Stimulated activated CD4-positive, alpha-beta T cell treated with anti-CD3 and anti-CD28 coated beads, Interleukin-2, amount 100 ng/mL, for 48 hours (primary cell): ENCODE measurements at regions not wholly inside any gene's neighbourhood (a gene's known extent, or its start where the extent isn't known, plus 50 kb on each side); places are given as distances from the start of the nearest gene placed in this dataset.
"Not testable (repeated sequence)": the region's sequence is repeated elsewhere in the genome, so short reads cannot be mapped to it uniquely, and the experiment has no call there.

Experiments
- DNase-seq, 2 donors: peaks; one replicate each; pipeline ENCODE4 v3.0.0-alpha.2; 2020

DNA sequence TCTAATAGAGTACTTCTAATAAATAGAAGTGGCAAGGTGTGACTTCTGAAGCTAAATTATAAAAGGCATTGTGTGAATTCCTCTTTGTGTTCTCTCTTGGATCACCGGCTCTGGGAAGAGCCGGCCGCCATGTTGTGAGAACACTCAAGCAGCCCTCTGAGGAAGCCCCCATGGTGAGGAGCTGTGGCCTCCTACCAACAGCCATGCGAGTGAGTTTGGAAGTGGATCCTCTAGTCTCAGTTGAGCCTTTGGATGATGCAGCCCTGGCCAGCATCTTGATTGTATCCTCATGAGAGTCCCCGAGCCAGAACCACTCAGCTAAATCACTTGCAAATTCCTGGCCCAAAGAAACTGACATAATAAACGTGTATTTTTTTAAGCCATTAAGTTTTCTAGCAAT is 94.5 kb upstream of the CARD11 start:
- DNase-seq, result no peak

GRCh38 chr7:3138997-3139396 is 95.3 kb upstream of the CARD11 start:
- no peak for DNase-seq

- DNase-seq, result no peak
Observed at GRCh38 chr7:3140834-3141233, 97.2 kb upstream of the CARD11 start.

DNA sequence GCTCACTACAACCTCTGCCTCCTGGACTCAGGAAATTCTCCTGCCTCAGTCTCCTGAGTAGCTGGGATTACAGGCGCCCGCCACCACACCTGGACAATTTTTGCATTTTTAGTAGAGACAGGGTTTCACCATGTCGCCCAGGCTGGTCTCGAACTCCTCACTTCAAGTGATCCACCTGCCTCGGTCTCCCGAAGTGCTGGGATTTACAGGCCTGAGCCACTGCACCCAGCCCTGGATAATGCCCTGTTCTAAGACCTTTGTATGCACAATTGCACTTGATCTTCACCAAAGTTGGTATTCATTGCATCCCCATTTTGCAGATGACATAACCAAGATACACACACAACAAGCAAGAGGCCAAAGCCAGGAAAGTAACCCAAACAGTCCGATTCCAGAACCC is 97.7 kb upstream of the CARD11 start:
- DNase-seq, result no peak

DNA sequence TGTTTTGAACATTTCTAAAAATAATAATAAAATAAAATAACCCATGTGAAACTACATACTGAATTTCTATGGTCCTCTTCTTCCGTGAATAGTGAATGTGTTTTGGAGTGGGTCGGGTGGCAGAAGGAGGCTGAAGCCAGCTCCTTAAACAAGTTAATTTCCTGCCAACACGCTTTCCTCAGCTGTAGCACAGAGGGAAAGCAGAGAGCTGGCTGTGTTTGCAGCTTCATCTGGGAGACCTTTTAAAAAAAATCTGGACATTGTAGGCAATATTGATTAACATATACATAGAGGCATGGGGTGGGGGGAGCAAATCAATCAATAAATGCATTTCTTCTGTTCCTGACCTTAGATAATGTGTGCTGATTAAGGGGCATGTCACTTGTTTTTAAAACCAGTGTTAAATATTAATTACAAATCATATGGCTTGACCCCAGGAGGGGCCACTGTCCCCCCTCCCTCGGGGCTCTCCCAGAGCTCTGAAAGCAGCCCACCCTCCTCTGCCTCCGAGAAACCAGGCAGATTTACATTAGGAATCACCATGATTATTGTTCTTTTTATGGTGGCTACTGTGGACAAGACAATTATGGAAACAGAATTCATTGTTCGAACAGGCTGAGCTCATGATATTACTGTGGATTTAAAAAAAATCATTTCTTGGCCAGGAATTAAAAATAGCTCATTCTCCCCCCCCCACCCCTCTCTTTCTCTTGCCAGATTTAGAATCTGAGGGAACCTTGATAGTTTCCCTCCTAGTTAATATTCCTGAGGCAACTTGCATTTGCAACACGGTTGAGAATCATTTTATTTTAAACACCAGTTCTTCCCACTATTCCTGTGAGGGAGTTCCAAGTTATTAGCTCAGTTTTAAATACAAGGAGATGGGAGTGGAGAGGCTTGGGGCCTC is 100.5 kb upstream of the CARD11 start:
- no peak for DNase-seq

DNA sequence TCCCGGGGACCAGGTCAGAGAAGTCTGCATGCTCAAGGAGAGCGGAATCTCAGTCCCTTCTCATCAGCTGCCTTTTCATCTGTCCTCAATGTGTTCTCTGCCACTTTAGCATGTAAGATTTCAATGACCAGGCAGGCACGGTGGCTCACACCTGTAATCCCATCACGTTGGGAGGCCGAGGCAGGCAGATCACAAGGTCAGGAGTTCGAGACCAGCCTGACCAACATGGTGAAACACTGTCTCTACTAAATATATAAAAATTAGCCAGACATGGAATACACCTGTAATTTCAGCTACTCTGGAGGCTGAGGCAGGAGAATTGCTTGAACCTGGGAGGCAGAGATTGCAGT is 101.1 kb upstream of the CARD11 start:
- not testable (repeated sequence) for DNase-seq

DNA sequence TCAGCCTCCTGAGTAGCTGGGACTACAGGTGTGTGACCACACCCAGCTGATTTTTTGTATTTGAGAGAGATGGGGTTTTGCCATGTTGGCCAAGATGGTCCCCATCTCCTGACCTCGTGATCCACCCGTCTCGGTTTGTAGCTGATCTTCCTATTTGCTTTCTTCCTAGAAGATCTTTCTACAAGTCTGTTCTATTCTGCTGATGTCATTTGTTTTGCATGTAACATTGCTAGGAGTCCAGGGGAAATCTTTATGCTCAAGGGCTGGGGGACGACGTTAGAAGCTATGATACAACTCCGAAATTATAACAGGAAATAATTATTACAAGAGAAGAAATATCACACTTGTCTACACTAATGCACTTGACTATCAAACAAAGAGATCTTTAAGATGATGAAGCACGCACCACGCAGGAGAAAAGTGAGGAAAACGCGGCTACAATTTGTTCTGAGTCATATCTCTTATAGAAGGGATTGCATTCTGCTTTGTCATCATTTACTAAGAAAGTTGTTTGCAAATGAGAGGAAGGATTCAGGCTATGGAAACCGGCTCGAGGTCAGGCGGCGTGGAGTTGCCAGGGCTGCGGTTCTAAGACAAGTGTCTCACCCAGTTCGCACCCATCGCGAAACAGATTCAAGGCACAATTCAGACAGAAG is 103.0 kb upstream of the CARD11 start:
- no peak for DNase-seq

DNA sequence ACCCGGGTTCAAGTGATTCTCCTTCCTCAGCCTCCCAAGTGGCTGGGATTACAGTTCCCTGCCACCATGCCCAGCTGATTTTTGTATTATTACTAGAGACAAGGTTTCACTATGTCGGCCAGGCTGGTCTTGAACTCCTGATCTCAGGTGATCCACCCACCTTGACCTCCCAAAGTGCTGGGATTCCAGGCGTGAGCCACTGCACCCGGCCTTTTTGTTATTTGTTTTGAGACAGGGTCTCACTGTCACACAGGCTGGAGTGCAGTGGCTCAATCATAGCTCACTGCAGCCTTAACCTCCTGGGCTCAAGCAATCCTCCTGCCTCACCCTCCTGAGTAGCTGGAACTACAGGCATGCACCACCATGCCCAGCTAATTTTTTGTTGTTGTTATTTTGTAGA is 104.8 kb upstream of the CARD11 start:
- not testable (repeated sequence) for DNase-seq

DNA sequence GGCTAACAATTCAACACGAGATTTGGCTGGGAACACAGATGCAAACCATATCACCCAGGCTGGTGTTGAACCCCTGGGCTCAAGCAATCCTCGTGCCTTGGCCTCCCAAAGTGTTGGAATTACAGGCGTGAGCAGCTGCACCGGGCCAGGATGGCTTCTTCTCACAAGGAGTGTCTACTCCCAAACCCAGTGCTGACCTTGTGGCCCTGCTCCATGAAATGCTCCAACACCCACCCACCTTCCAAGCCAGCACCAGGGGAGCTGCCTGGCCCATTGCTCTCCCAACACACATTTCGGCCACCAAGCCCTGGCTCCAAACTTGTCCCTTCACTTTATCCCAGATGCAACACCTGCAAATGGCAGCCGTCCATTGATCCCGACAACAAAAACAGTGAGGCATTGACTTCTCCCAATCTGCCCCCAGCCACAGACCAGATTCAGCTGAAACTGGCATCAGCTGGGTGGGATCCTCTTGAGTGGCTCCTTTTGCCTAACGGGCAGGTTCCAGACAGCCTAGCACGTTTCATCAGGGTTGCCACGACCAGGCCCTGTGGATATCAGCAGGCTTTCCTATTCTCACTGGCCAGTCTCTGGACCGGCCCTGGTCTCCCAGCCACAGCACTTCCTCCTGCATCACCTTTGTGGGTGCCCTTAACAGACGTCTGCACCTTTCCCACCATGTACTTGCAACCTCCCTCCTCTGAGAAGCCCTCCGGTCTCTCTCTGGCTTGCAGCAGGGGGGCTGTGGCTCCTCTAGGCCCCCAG is 105.7 kb upstream of the CARD11 start:
- DNase-seq, result no peak

GRCh38 chr7:3150027-3150426 is 106.4 kb upstream of the CARD11 start:
- no peak for DNase-seq

GRCh38 chr7:3151784-3152183 is 108.1 kb upstream of the CARD11 start:
- DNase-seq, result no peak

DNA sequence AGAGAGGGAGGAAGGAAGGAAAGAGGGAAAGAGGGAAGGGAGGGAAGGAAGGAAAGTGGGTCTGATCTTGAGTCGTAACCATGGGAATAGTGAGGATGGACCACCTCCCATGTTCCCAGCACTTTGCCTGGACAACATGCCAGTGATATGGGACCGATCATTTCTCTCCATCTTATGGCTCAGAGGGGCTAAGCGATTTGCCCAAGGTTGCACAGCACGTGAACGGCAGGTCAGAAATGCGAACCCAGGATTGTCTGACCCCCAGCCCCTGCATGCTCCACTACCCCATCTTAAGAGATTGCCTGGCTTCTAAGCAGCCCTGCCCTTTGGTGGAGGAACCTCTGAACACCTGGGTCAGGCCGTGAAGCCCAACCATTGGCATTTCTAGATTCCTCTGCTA is 109.0 kb upstream of the CARD11 start:
- DNase-seq, result no peak

DNA sequence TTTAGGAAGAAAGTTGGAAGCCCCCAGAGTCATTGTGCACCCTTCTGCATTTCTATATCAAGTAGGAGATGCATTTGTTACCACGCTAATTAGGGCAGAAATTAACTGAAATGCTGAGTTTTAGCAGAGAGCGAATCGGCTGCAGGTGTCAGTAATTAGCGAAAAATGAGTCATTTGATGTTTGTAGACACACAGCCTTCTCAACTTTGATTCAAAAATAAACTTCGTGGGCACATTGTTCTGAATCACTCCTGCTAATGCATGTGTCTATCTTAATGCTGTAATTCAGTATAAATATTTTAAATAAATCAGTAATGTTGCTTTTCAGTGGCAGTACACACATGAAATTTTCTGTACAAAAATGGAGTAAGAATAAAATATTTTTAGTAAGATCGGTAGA is 109.5 kb upstream of the CARD11 start:
- DNase-seq, result no peak

- DNase-seq, result no peak
Observed at GRCh38 chr7:3154317-3154716, 110.7 kb upstream of the CARD11 start.

- peak; percentile 57 to 66 for DNase-seq
Observed at GRCh38 chr7:3154881-3155494, 111.3 kb upstream of the CARD11 start.

GRCh38 chr7:3156508-3156907 is 112.8 kb upstream of the CARD11 start:
- no peak for DNase-seq

DNA sequence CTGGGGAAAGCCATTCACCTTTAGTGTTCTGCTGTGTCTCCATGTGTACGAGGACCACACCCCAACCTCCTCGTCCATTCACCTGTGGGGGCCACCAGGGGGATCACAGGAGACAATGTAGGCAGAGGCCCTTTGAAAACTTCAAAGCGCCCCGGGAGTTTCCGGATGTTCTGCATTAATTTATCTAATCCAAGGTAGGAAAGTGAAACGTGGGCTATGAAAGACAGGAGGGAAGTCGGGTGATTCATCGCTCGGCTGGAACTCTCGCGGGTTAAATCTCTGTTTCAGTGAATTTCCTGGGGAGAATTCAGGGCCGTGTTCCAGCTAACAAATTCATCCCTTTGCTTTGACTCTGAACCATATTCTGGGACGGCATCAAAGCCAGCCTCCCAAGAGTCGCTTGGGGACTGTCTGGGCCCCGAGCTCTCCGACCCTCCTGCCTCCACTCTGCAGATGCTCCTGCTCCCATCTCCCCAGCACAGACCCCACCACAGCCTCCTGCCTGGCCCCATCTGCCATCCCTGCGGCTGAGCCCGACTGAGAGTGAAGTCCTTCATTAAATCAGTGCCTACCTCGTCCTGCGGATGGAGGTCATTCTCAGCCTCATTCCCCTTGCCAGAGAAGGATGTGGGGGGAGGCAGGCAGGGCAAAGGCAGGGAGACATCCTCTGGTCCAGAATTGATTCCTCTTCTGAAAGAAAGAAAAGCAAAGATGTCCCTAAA is 114.1 kb upstream of the CARD11 start:
- DNase-seq, result no peak

DNA sequence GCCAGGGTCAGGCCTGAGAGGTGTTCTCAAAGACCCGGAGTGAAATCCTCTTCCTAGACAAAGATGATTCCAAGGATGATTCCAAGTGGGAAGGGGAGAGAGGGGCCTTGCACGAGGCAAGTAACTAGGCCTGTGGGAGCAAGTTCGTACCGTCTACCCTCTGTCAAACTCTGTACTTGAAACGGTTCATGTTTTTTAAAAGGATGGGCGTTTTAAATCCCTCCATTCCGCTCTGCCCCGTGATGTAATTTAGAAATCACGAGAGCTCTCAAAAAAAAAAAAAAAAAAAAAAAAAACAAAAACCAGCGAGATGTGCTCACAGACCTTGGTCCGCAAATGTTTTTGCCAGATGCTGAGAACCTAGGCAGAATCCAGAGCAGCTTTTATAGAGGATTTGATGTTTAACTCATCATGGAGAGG is 114.7 kb upstream of the CARD11 start:
- no peak for DNase-seq

- no peak for DNase-seq
Observed at GRCh38 chr7:3159039-3159438, 115.4 kb upstream of the CARD11 start.

GRCh38 chr7:3159445-3159844 is 115.8 kb upstream of the CARD11 start:
- no peak for DNase-seq

GRCh38 chr7:3159926-3160325 is 116.3 kb upstream of the CARD11 start:
- DNase-seq, result not testable (repeated sequence)

GRCh38 chr7:3162289-3162688 is 118.6 kb upstream of the CARD11 start:
- DNase-seq, result no peak

GRCh38 chr7:3162798-3163197 is 119.1 kb upstream of the CARD11 start:
- not testable (repeated sequence) for DNase-seq
